GM18867 (cell line): ENCODE measurements at regions not wholly inside any gene's neighbourhood (a gene's known extent, or its start where the extent isn't known, plus 50 kb on each side); places are given as distances from the start of the nearest gene placed in this dataset.

Experiments
- ATAC-seq: cut with Tn5 transposase; IDR thresholded peaks from one replicate; pipeline ENCODE4 v1.9.1; 2021; ENCODE audit warnings: mild to moderate bottlenecking, moderate library complexity; ENCODE audit not compliant: unreplicated experiment

GRCh38 chr10:7507887-7508726 is 97.3 kb upstream of the SFMBT2 start:
- ATAC-seq = no peak

- no peak for ATAC-seq
These were observed 95.7 kb upstream of the SFMBT2 start for GRCh38 chr10:7506571-7506970.

DNA sequence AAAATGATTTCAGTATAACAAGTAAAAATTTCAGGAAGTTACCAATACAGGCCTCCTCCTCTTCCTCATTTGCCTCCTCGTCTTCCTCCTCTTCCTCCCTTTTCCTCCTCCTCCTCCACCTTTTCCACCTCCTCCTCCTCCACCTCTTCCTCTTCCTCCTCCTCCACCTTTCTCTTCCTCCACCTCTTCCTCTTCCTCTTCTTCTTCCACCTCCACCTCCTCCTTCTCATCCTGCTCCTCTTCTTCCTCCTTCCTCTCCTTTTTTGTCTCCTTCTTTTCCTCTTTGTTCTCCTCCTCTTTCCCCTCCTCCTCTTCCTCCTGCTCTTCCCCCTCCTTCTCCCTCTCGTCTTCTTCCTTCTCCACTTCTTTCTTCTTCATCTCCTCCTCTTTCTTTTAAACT is 94.4 kb upstream of the SFMBT2 start:
- ATAC-seq = no peak

- ATAC-seq = no peak
These were observed 92.4 kb upstream of the SFMBT2 start for GRCh38 chr10:7503190-7503589.

DNA sequence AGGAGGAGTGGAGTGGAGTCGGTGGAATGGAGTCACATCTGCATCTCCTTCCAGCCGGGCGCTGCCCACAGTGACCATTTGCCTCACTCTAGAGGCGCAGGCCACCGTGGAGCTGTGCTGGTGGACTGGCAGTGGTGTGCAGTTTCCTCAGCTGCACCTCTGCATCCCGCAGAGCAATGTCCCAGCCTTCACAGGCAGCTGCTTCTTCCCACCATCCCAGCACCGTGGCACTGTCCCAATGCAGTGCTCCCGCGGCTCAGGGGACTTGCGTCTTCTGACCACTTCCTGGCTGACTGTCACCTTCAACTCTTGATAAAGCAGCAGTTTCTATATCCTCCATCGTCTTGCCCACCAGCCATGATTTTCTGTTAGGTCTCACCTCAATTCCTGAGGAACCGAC is 90.3 kb upstream of the SFMBT2 start:
- no peak for ATAC-seq

- ATAC-seq = no peak
These were observed 87.3 kb upstream of the SFMBT2 start for GRCh38 chr10:7498111-7498510.

DNA sequence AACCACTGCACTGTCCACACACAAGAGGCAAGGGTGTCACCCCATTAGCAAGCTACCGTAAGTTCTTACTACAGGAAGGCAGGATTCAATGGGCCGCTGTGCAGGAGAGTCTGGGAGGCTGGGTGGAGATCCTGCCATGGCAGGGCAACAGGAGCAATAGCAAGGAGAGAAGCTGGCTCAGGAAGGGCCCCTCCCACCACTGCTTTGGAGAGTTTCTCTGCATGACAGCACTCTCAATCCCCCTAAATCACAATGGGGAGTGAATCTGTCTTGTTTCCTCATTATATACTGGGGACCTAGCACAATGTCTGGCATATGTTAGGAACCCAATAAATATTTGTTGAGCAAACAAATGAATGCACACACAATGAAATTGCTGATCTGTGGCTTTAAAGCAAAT is 83.2 kb upstream of the SFMBT2 start:
- no peak for ATAC-seq

- peak; percentile 23 for ATAC-seq
These were observed 81.8 kb upstream of the SFMBT2 start for GRCh38 chr10:7492660-7493046.

GRCh38 chr10:7491949-7492659 is 81.3 kb upstream of the SFMBT2 start:
- peak; percentile 91 for ATAC-seq

DNA sequence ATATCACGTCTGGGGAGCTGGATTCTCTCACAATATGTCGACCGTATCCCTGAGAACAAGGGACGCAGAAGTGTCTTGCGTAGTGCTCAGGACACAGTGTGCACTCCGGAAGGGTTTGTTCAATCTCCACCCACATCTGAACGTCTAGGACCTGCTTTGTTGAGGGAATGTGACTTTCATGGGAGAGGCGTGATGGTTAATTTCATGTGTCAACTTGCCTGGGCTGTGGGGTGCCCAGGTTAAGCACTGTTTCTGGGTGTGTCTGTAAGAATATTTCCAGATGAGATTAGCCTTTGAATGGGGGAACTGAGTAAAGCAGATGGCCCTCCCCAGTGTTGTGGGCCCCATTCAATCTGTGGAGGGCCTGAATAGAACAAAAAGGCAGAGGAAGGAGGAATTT is 80.4 kb upstream of the SFMBT2 start:
- no peak for ATAC-seq

DNA sequence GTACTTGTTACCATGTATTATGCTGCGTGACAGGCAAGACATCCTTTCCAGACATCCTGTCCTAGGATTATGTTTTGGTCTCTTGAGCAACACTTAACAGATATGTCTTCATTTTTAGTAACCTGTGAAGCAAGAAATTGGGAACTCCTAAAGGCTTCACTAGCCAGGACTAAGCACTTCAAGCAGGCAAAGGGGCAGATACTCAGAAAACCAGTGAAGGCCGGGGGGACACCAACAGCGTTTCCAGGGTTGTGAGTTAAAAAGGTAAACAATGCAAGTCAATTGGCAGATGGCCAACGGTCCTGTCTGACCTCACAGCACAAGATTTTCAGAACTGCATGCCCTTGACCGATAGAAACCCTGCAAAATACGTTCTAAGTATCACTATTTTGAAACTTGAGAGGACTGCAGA is 77.6 kb upstream of the SFMBT2 start:
- ATAC-seq = no peak

DNA sequence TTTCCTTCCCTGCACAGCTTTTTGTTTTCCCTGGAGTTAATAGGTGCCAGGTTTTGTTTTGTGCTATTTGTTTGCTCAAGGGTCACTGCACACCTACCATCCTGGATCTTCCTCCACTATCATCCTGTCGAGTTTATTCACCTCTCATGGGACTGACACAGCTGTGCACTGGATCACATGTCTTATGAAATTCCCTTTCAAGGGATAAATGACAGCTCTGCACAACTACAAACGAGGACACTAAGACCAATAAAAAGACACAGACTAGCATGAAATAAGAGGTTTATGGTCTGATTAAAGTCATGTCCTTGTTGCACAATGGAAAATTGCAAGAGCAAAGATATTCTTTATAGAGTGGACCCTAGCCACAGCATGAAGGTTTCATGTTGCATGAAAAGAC is 76.7 kb upstream of the SFMBT2 start:
- ATAC-seq = no peak

DNA sequence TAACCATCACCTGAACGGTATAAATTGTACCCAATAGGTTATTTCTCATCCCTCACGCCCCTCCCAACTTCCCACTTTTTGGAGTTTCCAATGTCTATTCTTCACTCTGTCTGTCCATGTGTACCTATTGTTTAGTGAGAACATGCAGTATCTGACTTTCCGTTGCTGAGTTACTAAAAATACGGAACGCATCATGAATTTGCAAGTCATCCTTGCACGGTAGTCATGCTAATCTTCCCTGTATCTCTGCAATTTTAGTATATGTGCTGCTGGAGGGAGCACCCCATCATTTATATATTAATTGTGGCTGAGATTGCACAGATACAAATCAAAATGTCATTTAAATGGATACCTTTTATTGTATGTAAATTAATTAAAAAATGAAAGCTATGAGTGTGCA is 75.7 kb upstream of the SFMBT2 start:
- no peak for ATAC-seq

DNA sequence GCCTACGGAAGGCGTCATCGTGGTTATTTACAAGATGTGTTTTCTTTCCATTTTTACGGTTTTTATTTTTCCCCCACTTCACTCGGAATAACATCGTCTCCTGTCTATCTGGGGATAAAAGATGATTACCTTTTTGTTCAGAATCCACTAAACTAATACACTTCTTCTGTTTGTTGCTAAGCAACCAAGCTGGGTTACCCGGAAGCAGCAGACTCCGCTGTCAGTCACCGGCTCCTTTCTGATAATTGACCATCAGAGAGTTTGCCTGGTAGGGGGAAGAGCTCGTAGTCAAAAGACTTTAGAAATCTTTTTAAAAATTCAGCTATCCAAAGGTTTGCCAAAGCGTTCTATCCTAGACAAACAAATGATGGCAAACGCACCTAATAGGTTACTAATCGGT is 75.0 kb upstream of the SFMBT2 start:
- no peak for ATAC-seq

- no peak for ATAC-seq
These were observed 74.4 kb upstream of the SFMBT2 start for GRCh38 chr10:7485244-7485556.

- ATAC-seq = peak; percentile 84
These were observed 73.8 kb upstream of the SFMBT2 start for GRCh38 chr10:7484456-7485243.

GRCh38 chr10:7483848-7484247 is 73.0 kb upstream of the SFMBT2 start:
- ATAC-seq = no peak

DNA sequence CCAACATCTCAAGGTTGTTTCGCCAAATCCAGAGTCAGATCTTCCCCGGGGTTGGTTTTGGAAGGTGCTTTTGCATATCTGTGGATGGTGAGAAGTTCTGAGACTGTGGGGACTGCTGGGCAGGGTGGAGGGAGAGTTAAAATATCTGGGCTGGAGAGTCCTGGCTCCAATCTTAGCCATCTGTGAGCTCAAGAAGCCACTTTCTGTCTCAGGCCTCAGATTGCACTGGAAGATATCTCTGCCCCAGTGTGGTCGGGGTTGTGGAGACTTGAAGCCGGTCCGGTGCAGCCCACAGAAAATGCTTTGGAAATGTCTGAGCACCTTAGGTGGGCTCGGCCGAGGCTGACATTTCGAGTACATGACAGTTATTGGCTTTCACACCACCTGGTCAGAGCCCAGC is 72.2 kb upstream of the SFMBT2 start:
- ATAC-seq = no peak

DNA sequence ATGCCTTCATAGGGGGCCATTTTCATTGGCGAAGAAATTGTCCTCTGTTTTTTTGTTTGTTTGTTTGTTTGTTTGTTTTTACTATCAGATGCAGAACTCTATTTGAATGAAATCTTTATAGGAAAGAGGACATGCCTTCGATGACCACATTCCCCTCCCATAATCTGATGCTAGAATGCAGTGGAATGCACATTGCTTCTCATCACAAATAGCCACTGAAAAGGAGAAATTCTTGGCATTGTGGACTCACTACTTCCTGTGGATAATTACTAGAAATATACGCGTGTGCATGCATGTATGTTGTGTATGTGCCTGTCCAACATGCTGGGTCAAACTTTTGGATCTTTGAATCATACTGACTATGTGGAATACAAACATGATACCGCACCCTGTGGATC is 70.5 kb upstream of the SFMBT2 start:
- ATAC-seq = no peak

GRCh38 chr10:7480742-7481367 is 70.0 kb upstream of the SFMBT2 start:
- ATAC-seq = peak; percentile 47

- no peak for ATAC-seq
These were observed 69.2 kb upstream of the SFMBT2 start for GRCh38 chr10:7479861-7480598.
